ENCODE measurements at regions not wholly inside any gene's neighbourhood (a gene's known extent, or its start where the extent isn't known, plus 50 kb on each side); places are given as distances from the start of the nearest gene placed in this dataset.

GRCh38 chr11:11675671-11676181 is 53.9 kb upstream of the GALNT18 start:
- peaks cover 13% of the 10 kb centered on the region for H3K27me3 Mint-ChIP-seq
- H3K9me3 Mint-ChIP-seq = no peaks in the 10 kb centered on the region
- no peak overlapping the region for H3K27ac Mint-ChIP-seq
- H3K36me3 Mint-ChIP-seq = no peaks in the 10 kb centered on the region
- DNase-seq (ENCODE audit: low spot score in 2 of 2) (no peak), ATAC-seq (ENCODE audit: low read depth) (no peak)
- H3K4me3 Mint-ChIP-seq = no peak overlapping the region
- H3K4me1 Mint-ChIP-seq = no peaks in the 10 kb centered on the region

- no peak for DNase-seq (ENCODE audit: low spot score in 2 of 2)
- no peaks in the 10 kb centered on the region for H3K4me1 Mint-ChIP-seq
- H3K27ac Mint-ChIP-seq = no peak overlapping the region
- H3K36me3 Mint-ChIP-seq = no peaks in the 10 kb centered on the region
- H3K9me3 Mint-ChIP-seq = no peaks in the 10 kb centered on the region
- ATAC-seq (ENCODE audit: low read depth) = no peak
- H3K27me3 Mint-ChIP-seq = peaks cover 10% of the 10 kb centered on the region
- H3K4me3 Mint-ChIP-seq = no peak overlapping the region
Observed at GRCh38 chr11:11672789-11673188, 51.0 kb upstream of the GALNT18 start.

GRCh38 chr11:11672101-11672500 is 50.3 kb upstream of the GALNT18 start:
- peaks cover 16% of the 10 kb centered on the region for H3K27me3 Mint-ChIP-seq
- DNase-seq (ENCODE audit: low spot score in 2 of 2) = no peak
- H3K27ac Mint-ChIP-seq = no peak overlapping the region
- H3K9me3 Mint-ChIP-seq = peaks cover 4% of the 10 kb centered on the region
- no peak overlapping the region for H3K4me3 Mint-ChIP-seq
- no peak for ATAC-seq (ENCODE audit: low read depth)
- H3K4me1 Mint-ChIP-seq = no peaks in the 10 kb centered on the region
- no peaks in the 10 kb centered on the region for H3K36me3 Mint-ChIP-seq

Data from memory B cell (primary cell).